ENCODE measurements at regions not wholly inside any gene's neighbourhood (a gene's known extent, or its start where the extent isn't known, plus 50 kb on each side); places are given as distances from the start of the nearest gene placed in this dataset.
"Not testable (repeated sequence)": the region's sequence is repeated elsewhere in the genome, so short reads cannot be mapped to it uniquely, and the experiment has no call there.

DNA sequence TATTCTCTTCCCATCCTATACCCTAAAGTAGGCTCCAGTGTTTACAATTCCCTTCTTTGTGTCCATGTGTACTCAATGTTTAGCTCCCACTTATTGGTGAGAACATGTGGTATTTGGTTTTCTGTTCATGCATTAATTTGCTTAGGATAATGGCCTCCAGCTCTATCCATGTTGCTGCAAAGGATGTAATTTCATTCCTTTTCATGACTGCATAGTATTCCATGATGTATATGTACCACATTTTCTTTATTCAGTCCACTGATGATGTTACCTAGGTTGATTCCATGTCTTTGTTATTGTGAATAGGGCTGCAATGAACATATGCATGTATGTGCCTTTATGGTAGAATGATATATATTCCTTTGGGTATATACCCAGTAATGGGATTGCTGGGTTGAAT is 119.0 kb upstream of the CENPW start:
- CTCF ChIA-PET; intact Hi-C loops (cut with micrococcal nuclease); DNase-seq; H3K4me1 Mint-ChIP-seq (ENCODE audit: low read depth); H3K27me3 Mint-ChIP-seq (ENCODE audit: low read depth); H3K4me3 Mint-ChIP-seq; H3K27ac Mint-ChIP-seq; H3K9me3 Mint-ChIP-seq: not testable (repeated sequence)
- H3K36me3 Mint-ChIP-seq (ENCODE audit: low read depth): peaks cover 12% of the 10 kb centered on the region

DNA sequence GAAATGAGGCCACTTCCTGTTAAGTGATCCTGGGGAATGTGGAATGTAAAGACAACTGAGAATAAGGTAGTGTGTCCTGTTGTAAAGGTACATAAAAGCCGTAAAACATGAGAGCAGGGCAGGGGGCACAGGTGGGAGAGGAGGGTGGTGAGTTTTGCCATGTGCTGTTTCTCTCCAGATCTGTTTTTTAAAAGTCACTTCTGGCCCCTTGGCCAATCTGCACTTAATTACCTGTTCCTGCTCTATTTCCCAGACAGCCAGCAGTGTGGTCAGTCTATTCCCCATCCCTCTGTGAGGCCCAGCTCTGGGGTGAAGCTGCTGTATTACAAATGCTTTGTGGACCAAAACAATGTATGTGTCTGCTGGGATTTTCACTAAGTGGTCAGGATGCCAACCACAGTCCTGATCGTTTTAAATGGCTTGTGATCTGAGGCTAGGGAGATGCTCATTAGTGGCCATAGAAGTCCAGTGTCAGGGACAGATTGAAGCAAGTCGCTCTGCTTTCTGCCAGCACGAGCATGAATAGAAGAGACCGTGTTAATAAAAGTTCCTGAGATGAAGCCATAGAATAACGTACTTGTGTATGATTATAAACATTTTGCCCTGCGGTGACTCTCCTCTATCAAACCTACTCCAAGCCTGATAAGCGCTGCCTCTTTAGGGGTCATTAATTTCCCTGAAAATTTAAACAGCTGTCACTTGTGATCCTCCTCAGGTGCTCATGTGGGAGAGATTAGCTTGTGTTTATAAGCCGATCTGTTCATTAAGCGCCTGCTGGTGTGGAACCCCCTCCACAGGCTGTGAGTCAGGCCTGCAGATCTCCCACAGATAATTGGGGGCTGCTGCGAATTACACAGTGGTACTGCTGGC is 111.8 kb upstream of the CENPW start:
- no peaks in the 10 kb centered on the region for H3K27me3 Mint-ChIP-seq (ENCODE audit: low read depth)
- DNase-seq: no peak

GRCh38 chr6:126232671-126233070 is 107.2 kb upstream of the CENPW start:
- DNase-seq: no peak
- intact Hi-C loops (cut with micrococcal nuclease): no loop called here
- H3K27me3 Mint-ChIP-seq (ENCODE audit: low read depth): no peaks in the 10 kb centered on the region
- H3K9me3 Mint-ChIP-seq: no peaks in the 10 kb centered on the region
- CTCF ChIA-PET: no interaction called here
- H3K36me3 Mint-ChIP-seq (ENCODE audit: low read depth): no peaks in the 10 kb centered on the region
- H3K4me3 Mint-ChIP-seq: no peak overlapping the region
- no peaks in the 10 kb centered on the region for H3K4me1 Mint-ChIP-seq (ENCODE audit: low read depth)
- H3K27ac Mint-ChIP-seq: no peak overlapping the region

More for the DNA sequence above, 111.8 kb upstream of the CENPW start:
- peaks cover 2% of the 10 kb centered on the region for H3K36me3 Mint-ChIP-seq (ENCODE audit: low read depth)
- no peak overlapping the region for H3K4me3 Mint-ChIP-seq
- no peaks in the 10 kb centered on the region for H3K4me1 Mint-ChIP-seq (ENCODE audit: low read depth)
- intact Hi-C loops (cut with micrococcal nuclease): no loop called here
- no peak overlapping the region for H3K27ac Mint-ChIP-seq
- CTCF ChIA-PET: no interaction called here
- H3K9me3 Mint-ChIP-seq: no peaks in the 10 kb centered on the region

- no peaks in the 10 kb centered on the region for H3K9me3 Mint-ChIP-seq
- no peak overlapping the region for H3K27ac Mint-ChIP-seq
- intact Hi-C loops (cut with micrococcal nuclease): no loop called here
- H3K27me3 Mint-ChIP-seq (ENCODE audit: low read depth): no peaks in the 10 kb centered on the region
- H3K4me1 Mint-ChIP-seq (ENCODE audit: low read depth): no peaks in the 10 kb centered on the region
- no peak overlapping the region for H3K4me3 Mint-ChIP-seq
- no peak for DNase-seq
- no peaks in the 10 kb centered on the region for H3K36me3 Mint-ChIP-seq (ENCODE audit: low read depth)
- CTCF ChIA-PET: no interaction called here
Observed at GRCh38 chr6:126233192-126233591, 106.7 kb upstream of the CENPW start.

- no peak overlapping the region for H3K4me3 Mint-ChIP-seq
- no peaks in the 10 kb centered on the region for H3K4me1 Mint-ChIP-seq (ENCODE audit: low read depth)
- intact Hi-C loops (cut with micrococcal nuclease): no loop called here
- DNase-seq: no peak
- H3K36me3 Mint-ChIP-seq (ENCODE audit: low read depth): no peaks in the 10 kb centered on the region
- H3K9me3 Mint-ChIP-seq: no peaks in the 10 kb centered on the region
- CTCF ChIA-PET: no interaction called here
- H3K27me3 Mint-ChIP-seq (ENCODE audit: low read depth): no peaks in the 10 kb centered on the region
- H3K27ac Mint-ChIP-seq: no peak overlapping the region
Observed at GRCh38 chr6:126235363-126235762, 104.6 kb upstream of the CENPW start.

- Mint-ChIP-seq H3K4me3 (no peak overlapping the region), H3K27me3 (ENCODE audit: low read depth) (no peaks in the 10 kb centered on the region), H3K36me3 (ENCODE audit: low read depth) (peaks cover 5% of the 10 kb centered on the region), H3K4me1 (ENCODE audit: low read depth) (no peaks in the 10 kb centered on the region), H3K27ac (no peak overlapping the region), H3K9me3 (peaks cover 2% of the 10 kb centered on the region)
- CTCF ChIA-PET: no interaction called here
- DNase-seq: no peak
- intact Hi-C loops (cut with micrococcal nuclease): no loop called here
Observed at GRCh38 chr6:126245077-126245476, 94.8 kb upstream of the CENPW start.

GRCh38 chr6:126252154-126252553 is 87.8 kb upstream of the CENPW start:
- peak; percentile 7 for DNase-seq
- CTCF ChIA-PET: no interaction called here
- Mint-ChIP-seq H3K4me3 (no peak overlapping the region), H3K27ac (no peak overlapping the region), H3K9me3 (peaks cover 1% of the 10 kb centered on the region), H3K27me3 (ENCODE audit: low read depth) (no peaks in the 10 kb centered on the region), H3K36me3 (ENCODE audit: low read depth) (peaks cover 2% of the 10 kb centered on the region), H3K4me1 (ENCODE audit: low read depth) (peaks cover 3% of the 10 kb centered on the region)
- intact Hi-C loops (cut with micrococcal nuclease): no loop called here

DNA sequence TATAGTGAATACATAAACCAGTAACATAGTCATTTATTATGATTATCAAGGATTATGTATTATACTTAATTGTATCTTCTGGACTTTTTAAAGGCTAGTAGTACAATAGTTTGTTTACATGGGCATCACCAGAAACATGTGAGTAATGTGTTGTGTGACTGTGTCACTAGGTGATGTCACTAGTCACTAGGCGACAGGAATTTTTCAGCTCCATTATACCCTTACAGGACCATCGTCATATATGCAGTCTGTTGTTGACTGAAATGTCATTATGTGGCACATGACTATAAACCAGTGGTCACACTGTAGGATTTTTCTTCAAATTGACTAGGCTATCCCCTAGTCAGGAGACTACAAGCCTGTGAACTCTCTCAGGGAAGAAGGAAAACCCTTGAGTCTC is 86.5 kb upstream of the CENPW start:
- Mint-ChIP-seq H3K4me3 (no peak overlapping the region), H3K27me3 (ENCODE audit: low read depth) (no peaks in the 10 kb centered on the region), H3K27ac (no peak overlapping the region), H3K36me3 (ENCODE audit: low read depth) (peaks cover 3% of the 10 kb centered on the region), H3K9me3 (peaks cover 1% of the 10 kb centered on the region), H3K4me1 (ENCODE audit: low read depth) (peaks cover 3% of the 10 kb centered on the region)
- DNase-seq: no peak
- intact Hi-C loops (cut with micrococcal nuclease): no loop called here
- CTCF ChIA-PET: interaction anchor here (0.5 kb wide), 1 partner anchor 583 kb away, joined by 3 read pairs; no protein-coding TSS in a partner anchor

DNA sequence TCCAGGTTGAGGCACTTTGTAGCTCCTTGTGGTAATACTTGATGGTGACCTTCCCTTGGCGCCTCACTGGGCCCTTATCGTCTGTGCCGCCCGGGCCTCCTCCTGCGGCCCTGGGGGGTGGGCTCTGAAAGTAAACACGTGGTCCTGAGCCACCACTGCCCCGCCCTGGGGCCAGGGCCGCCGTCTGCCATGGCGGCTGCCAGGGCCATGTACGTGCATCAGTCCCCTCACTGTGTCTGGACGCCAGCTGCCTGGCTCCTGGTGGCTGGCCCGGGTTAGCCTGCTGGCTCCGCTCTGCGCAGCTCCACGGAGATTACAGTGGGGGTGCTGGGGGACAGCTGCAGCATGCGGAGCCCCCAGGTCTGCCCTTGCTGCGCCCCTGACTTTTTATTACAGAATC is 81.8 kb upstream of the CENPW start:
- Mint-ChIP-seq H3K27ac (no peak overlapping the region), H3K4me1 (ENCODE audit: low read depth) (no peaks in the 10 kb centered on the region), H3K9me3 (peaks cover 27% of the 10 kb centered on the region), H3K36me3 (ENCODE audit: low read depth) (peaks cover 8% of the 10 kb centered on the region), H3K27me3 (ENCODE audit: low read depth) (no peaks in the 10 kb centered on the region), H3K4me3 (no peak overlapping the region)
- no peak for DNase-seq
- intact Hi-C loops (cut with micrococcal nuclease): no loop called here
- CTCF ChIA-PET: no interaction called here

DNA sequence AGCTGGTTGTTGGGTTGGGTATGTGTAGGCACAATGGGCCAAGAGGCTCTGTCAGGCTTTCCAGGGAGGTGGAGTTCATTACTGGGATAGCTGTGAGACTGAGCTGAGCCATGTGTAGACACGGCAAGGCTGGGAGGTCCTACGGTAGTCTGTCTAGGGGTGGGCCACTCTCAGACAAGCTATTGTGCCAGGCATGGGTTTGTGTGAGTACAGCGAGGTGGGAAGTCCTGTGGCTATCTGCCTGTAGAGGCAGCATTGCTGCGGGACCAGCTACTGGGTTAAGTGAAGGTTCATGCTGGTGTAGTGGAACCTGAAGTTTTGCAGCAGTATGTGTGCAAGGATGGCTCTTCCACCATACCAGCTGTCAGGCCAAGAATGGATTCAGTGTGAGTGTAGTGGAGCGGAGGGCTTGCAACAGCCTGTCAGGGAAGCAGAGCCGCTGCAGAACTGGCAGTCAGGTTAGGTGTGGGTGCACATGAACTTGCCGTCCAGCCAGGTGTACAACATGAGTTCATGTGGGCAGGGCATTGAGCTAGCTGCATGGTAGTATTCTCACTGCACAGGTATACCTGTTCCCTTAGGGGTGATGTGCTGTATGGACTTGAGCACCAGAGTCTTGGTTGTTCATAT is 78.0 kb upstream of the CENPW start:
- Mint-ChIP-seq H3K4me1 (ENCODE audit: low read depth) (no peaks in the 10 kb centered on the region), H3K36me3 (ENCODE audit: low read depth) (peaks cover 7% of the 10 kb centered on the region), H3K4me3 (no peak overlapping the region), H3K27me3 (ENCODE audit: low read depth) (no peaks in the 10 kb centered on the region), H3K9me3 (peaks cover 25% of the 10 kb centered on the region), H3K27ac (no peak overlapping the region)
- intact Hi-C loops (cut with micrococcal nuclease): no loop called here
- no peak for DNase-seq
- CTCF ChIA-PET: no interaction called here

DNA sequence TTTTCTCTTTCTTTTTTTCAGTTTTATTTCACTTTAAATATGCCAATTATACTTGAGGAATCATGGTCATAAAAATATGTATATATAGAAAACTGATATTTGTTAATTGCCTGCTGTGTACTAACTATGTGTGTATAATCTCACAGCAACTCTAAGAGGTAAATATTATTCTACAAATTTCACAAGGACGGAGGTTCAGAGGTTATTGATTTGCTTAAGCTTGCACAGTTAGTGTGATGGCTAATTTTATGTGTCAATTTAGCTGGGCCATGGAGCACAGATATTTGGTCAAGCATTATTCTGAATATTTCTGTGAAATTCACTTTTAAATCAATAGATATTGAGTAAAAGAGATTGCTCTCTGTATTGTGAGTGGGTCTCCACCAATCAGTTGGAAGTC is 75.7 kb upstream of the CENPW start:
- no peak overlapping the region for H3K27ac Mint-ChIP-seq
- intact Hi-C loops (cut with micrococcal nuclease): no loop called here
- CTCF ChIA-PET: no interaction called here
- DNase-seq: no peak
- H3K4me1 Mint-ChIP-seq (ENCODE audit: low read depth): no peaks in the 10 kb centered on the region
- peaks cover 4% of the 10 kb centered on the region for H3K36me3 Mint-ChIP-seq (ENCODE audit: low read depth)
- H3K4me3 Mint-ChIP-seq: no peak overlapping the region
- peaks cover 22% of the 10 kb centered on the region for H3K9me3 Mint-ChIP-seq
- H3K27me3 Mint-ChIP-seq (ENCODE audit: low read depth): no peaks in the 10 kb centered on the region

- CTCF ChIA-PET: no interaction called here
- no peak overlapping the region for H3K27ac Mint-ChIP-seq
- no peaks in the 10 kb centered on the region for H3K36me3 Mint-ChIP-seq (ENCODE audit: low read depth)
- DNase-seq: no peak
- H3K27me3 Mint-ChIP-seq (ENCODE audit: low read depth): no peaks in the 10 kb centered on the region
- no peak overlapping the region for H3K4me3 Mint-ChIP-seq
- intact Hi-C loops (cut with micrococcal nuclease): no loop called here
- no peaks in the 10 kb centered on the region for H3K4me1 Mint-ChIP-seq (ENCODE audit: low read depth)
- peaks cover 6% of the 10 kb centered on the region for H3K9me3 Mint-ChIP-seq
Observed at GRCh38 chr6:126266664-126267063, 73.3 kb upstream of the CENPW start.

- no peak for DNase-seq
- Mint-ChIP-seq H3K9me3 (no peaks in the 10 kb centered on the region), H3K27ac (no peak overlapping the region), H3K4me3 (no peak overlapping the region), H3K36me3 (ENCODE audit: low read depth) (no peaks in the 10 kb centered on the region), H3K27me3 (ENCODE audit: low read depth) (no peaks in the 10 kb centered on the region), H3K4me1 (ENCODE audit: low read depth) (no peaks in the 10 kb centered on the region)
- intact Hi-C loops (cut with micrococcal nuclease): no loop called here
- CTCF ChIA-PET: no interaction called here
Observed at GRCh38 chr6:126267626-126268025, 72.3 kb upstream of the CENPW start.

Measured in activated naive CD4-positive, alpha-beta T cell treated with anti-CD3 and anti-CD28 coated beads for 36 hours (primary cell).